ENCODE measurements at regions not wholly inside any gene's neighbourhood (a gene's known extent, or its start where the extent isn't known, plus 50 kb on each side); places are given as distances from the start of the nearest gene placed in this dataset.

- CTCF ChIA-PET = no interaction called here
Measured at GRCh38 chr1:68551459-68551858, 54.6 kb upstream of the DEPDC1 start.

GRCh38 chr1:68558321-68559026, 61.6 kb upstream of the DEPDC1 start:
- no peak for TF ChIP-seq FOXM1 (IDR thresholded peaks at IDR 0.05; ENCODE audit: borderline replicate concordance)
- no peak for TF ChIP-seq SUZ12 (IDR thresholded peaks at IDR 0.05)
- TF ChIP-seq L3MBTL2 (conservative IDR thresholded peaks at IDR 0.05) = no peak
- no peak for TF ChIP-seq ELF4 (IDR thresholded peaks at IDR 0.05)
- no peak for DNase-seq (ENCODE audit: extremely low spot score)
- ChIA-PET CTCF (no interaction called here), POLR2A (no interaction called here)

More at GRCh38 chr1:68551459-68551858, 54.6 kb upstream of the DEPDC1 start:
- TF ChIP-seq SP1 (IDR thresholded peaks at IDR 0.05) = no peak
- no peak for TF ChIP-seq HDGF (IDR thresholded peaks at IDR 0.05; ENCODE audit: borderline replicate concordance)
- TF ChIP-seq CTBP1 (IDR thresholded peaks at IDR 0.05; ENCODE audit: borderline replicate concordance) = no peak
- no peak for TF ChIP-seq SUZ12 (IDR thresholded peaks at IDR 0.05)
- no peak for TF ChIP-seq FOXA1 (IDR thresholded peaks at IDR 0.05)
- no peak for DNase-seq (ENCODE audit: extremely low spot score)
- POLR2A ChIA-PET = no interaction called here

- TF ChIP-seq LEF1 (IDR thresholded peaks at IDR 0.05; ENCODE audit: borderline replicate concordance) (no peak), HDGF (IDR thresholded peaks at IDR 0.05; ENCODE audit: borderline replicate concordance) (no peak), FOXK2 (IDR thresholded peaks at IDR 0.05) (no peak), PKNOX1 (IDR thresholded peaks at IDR 0.05) (no peak), FOXM1 (IDR thresholded peaks at IDR 0.05; ENCODE audit: borderline replicate concordance) (no peak), ZNF384 (IDR thresholded peaks at IDR 0.05) (no peak), ELF4 (IDR thresholded peaks at IDR 0.05) (no peak), L3MBTL2 (conservative IDR thresholded peaks at IDR 0.05) (no peak), CTBP1 (IDR thresholded peaks at IDR 0.05; ENCODE audit: borderline replicate concordance) (no peak), FOXA1 (IDR thresholded peaks at IDR 0.05) (no peak), ARNT (IDR thresholded peaks at IDR 0.05) (no peak)
- ChIA-PET POLR2A (no interaction called here), CTCF (no interaction called here)
- no peak for DNase-seq (ENCODE audit: extremely low spot score)
Measured at GRCh38 chr1:68565923-68566322, 69.0 kb upstream of the DEPDC1 start.

GRCh38 chr1:68570871-68571270, 74.0 kb upstream of the DEPDC1 start:
- TF ChIP-seq CTBP1 (IDR thresholded peaks at IDR 0.05; ENCODE audit: borderline replicate concordance) (no peak), FOXM1 (IDR thresholded peaks at IDR 0.05; ENCODE audit: borderline replicate concordance) (no peak), NFRKB (IDR thresholded peaks at IDR 0.05) (no peak), FOXA1 (IDR thresholded peaks at IDR 0.05) (no peak), ELF4 (IDR thresholded peaks at IDR 0.05) (no peak), TARDBP (IDR thresholded peaks at IDR 0.05) (no peak), LEF1 (IDR thresholded peaks at IDR 0.05; ENCODE audit: borderline replicate concordance) (no peak), SP1 (IDR thresholded peaks at IDR 0.05) (no peak), SUZ12 (IDR thresholded peaks at IDR 0.05) (no peak), BHLHE40 (IDR thresholded peaks at IDR 0.05; ENCODE audit: borderline replicate concordance) (no peak)
- no peak for DNase-seq (ENCODE audit: extremely low spot score)
- ChIA-PET POLR2A (no interaction called here), CTCF (no interaction called here)

- ChIA-PET POLR2A (no interaction called here), CTCF (no interaction called here)
- DNase-seq (ENCODE audit: extremely low spot score) = no peak
- TF ChIP-seq TARDBP (IDR thresholded peaks at IDR 0.05) (no peak), ARNT (IDR thresholded peaks at IDR 0.05) (no peak), ELF4 (IDR thresholded peaks at IDR 0.05) (no peak), FOXA1 (IDR thresholded peaks at IDR 0.05) (no peak), ZNF384 (IDR thresholded peaks at IDR 0.05) (no peak), LEF1 (IDR thresholded peaks at IDR 0.05; ENCODE audit: borderline replicate concordance) (no peak), SP1 (IDR thresholded peaks at IDR 0.05) (no peak), FOXK2 (IDR thresholded peaks at IDR 0.05) (no peak), FOXM1 (IDR thresholded peaks at IDR 0.05; ENCODE audit: borderline replicate concordance) (no peak), CTBP1 (IDR thresholded peaks at IDR 0.05; ENCODE audit: borderline replicate concordance) (no peak), HDGF (IDR thresholded peaks at IDR 0.05; ENCODE audit: borderline replicate concordance) (no peak), SUZ12 (IDR thresholded peaks at IDR 0.05) (no peak), NFRKB (IDR thresholded peaks at IDR 0.05) (no peak), PKNOX1 (IDR thresholded peaks at IDR 0.05) (no peak)
Measured at GRCh38 chr1:68571454-68572235, 74.8 kb upstream of the DEPDC1 start.

GRCh38 chr1:68585351-68585750, 88.5 kb upstream of the DEPDC1 start:
- POLR2A ChIA-PET = no interaction called here
- no peak for DNase-seq (ENCODE audit: extremely low spot score)
- no peak for TF ChIP-seq LEF1 (IDR thresholded peaks at IDR 0.05; ENCODE audit: borderline replicate concordance)

GRCh38 chr1:68586766-68587165, 89.9 kb upstream of the DEPDC1 start:
- CTCF ChIA-PET = no interaction called here
- DNase-seq (ENCODE audit: extremely low spot score) = no peak
- TF ChIP-seq SP1 (IDR thresholded peaks at IDR 0.05) = no peak
- TF ChIP-seq FOXA1 (IDR thresholded peaks at IDR 0.05) = no peak
- no peak for TF ChIP-seq TARDBP (IDR thresholded peaks at IDR 0.05)
- no peak for TF ChIP-seq NFRKB (IDR thresholded peaks at IDR 0.05)
- TF ChIP-seq BHLHE40 (IDR thresholded peaks at IDR 0.05; ENCODE audit: borderline replicate concordance) = no peak
- no peak for TF ChIP-seq ZNF384 (IDR thresholded peaks at IDR 0.05)
- TF ChIP-seq LEF1 (IDR thresholded peaks at IDR 0.05; ENCODE audit: borderline replicate concordance) = no peak
- no peak for TF ChIP-seq PKNOX1 (IDR thresholded peaks at IDR 0.05)
- no peak for TF ChIP-seq SUZ12 (IDR thresholded peaks at IDR 0.05)
- no peak for TF ChIP-seq ARNT (IDR thresholded peaks at IDR 0.05)
- POLR2A ChIA-PET = no interaction called here

More at GRCh38 chr1:68585351-68585750, 88.5 kb upstream of the DEPDC1 start:
- CTCF ChIA-PET = no interaction called here

Data from HEK293T (cell line).